GM19463 (cell line): ENCODE measurements at regions not wholly inside any gene's neighbourhood (a gene's known extent, or its start where the extent isn't known, plus 50 kb on each side); places are given as distances from the start of the nearest gene placed in this dataset.

Experiments used
- ATAC-seq: cut with Tn5 transposase; IDR thresholded peaks from one replicate; pipeline ENCODE4 v1.9.1; 2021; ENCODE audit warnings: mild to moderate bottlenecking, moderate library complexity; ENCODE audit not compliant: unreplicated experiment

GRCh38 chr7:52287698-52288097 lies 747.7 kb upstream of the POM121L12 start:
- no peak for ATAC-seq

GRCh38 chr7:52285689-52286088 lies 749.7 kb upstream of the POM121L12 start:
- no peak for ATAC-seq

GRCh38 chr7:52283335-52283734 lies 752.1 kb upstream of the POM121L12 start:
- ATAC-seq = no peak

- ATAC-seq = no peak
These were observed 761.5 kb upstream of the POM121L12 start for GRCh38 chr7:52273685-52274610.

- no peak for ATAC-seq
These were observed 763.7 kb upstream of the POM121L12 start for GRCh38 chr7:52271703-52272102.

- no peak for ATAC-seq
These were observed 765.1 kb upstream of the POM121L12 start for GRCh38 chr7:52270301-52270700.

- no peak for ATAC-seq
These were observed 765.8 kb upstream of the POM121L12 start for GRCh38 chr7:52269669-52270068.

GRCh38 chr7:52261057-52261456 lies 774.4 kb upstream of the POM121L12 start:
- no peak for ATAC-seq

- ATAC-seq = no peak
These were observed 775.3 kb upstream of the POM121L12 start for GRCh38 chr7:52260046-52260665.

- no peak for ATAC-seq
These were observed 777.5 kb upstream of the POM121L12 start for GRCh38 chr7:52257890-52258289.

- ATAC-seq = no peak
These were observed 780.9 kb upstream of the POM121L12 start for GRCh38 chr7:52254396-52255010.

- ATAC-seq = no peak
These were observed 781.5 kb upstream of the POM121L12 start for GRCh38 chr7:52253953-52254352.

GRCh38 chr7:52249741-52250140 lies 785.7 kb upstream of the POM121L12 start:
- no peak for ATAC-seq

GRCh38 chr7:52247518-52247917 lies 787.9 kb upstream of the POM121L12 start:
- ATAC-seq = no peak

GRCh38 chr7:52243685-52244084 lies 791.7 kb upstream of the POM121L12 start:
- ATAC-seq = no peak

GRCh38 chr7:52233248-52233647 lies 802.2 kb upstream of the POM121L12 start:
- ATAC-seq = no peak

GRCh38 chr7:52211930-52212329 lies 823.5 kb upstream of the POM121L12 start:
- ATAC-seq = no peak

- ATAC-seq = no peak
These were observed 825.8 kb upstream of the POM121L12 start for GRCh38 chr7:52209614-52210013.

GRCh38 chr7:52197221-52197620 lies 838.2 kb upstream of the POM121L12 start:
- ATAC-seq = no peak

GRCh38 chr7:52195664-52196063 lies 839.8 kb upstream of the POM121L12 start:
- ATAC-seq = no peak

GRCh38 chr7:52189153-52189778 lies 846.2 kb upstream of the POM121L12 start:
- no peak for ATAC-seq
